Activated CD4-positive, alpha-beta T cell treated with anti-CD3 and anti-CD28 coated beads for 1 hour (primary cell): ENCODE measurements at regions not wholly inside any gene's neighbourhood (a gene's known extent, or its start where the extent isn't known, plus 50 kb on each side); places are given as distances from the start of the nearest gene placed in this dataset.

Source experiments
- DNase-seq: peaks from one replicate; pipeline ENCODE4 v3.0.0-alpha.2; 2020

DNA sequence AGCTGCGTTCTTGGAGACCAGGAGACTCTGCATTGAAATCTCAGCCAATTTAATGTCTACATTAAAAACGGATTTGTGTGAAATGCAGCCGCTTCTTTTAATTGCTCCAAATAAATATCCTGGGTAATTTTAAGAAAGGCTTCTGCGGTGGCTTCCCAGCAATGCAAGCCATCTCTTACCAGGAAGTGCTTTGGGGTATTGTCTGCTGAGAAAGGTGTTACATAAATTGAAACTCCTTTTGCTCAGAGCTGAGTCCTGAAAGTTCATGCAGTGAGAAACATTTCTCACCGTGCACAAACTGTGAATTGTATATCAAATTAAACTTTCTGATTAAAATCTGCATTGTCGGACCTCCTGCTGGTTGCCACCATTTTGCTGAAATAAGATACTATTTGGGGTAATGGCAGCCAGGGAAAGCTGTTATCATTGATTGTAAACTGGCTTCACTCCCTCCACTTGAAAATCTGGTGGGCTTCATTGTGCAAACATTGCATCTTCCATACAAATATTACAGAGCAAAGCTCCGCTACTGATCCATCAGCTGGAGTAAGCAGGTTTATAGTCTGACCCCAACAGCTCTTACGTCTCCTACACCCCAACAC, 59.5 kb downstream of the ZIC5 start:
- no peak for DNase-seq

DNA sequence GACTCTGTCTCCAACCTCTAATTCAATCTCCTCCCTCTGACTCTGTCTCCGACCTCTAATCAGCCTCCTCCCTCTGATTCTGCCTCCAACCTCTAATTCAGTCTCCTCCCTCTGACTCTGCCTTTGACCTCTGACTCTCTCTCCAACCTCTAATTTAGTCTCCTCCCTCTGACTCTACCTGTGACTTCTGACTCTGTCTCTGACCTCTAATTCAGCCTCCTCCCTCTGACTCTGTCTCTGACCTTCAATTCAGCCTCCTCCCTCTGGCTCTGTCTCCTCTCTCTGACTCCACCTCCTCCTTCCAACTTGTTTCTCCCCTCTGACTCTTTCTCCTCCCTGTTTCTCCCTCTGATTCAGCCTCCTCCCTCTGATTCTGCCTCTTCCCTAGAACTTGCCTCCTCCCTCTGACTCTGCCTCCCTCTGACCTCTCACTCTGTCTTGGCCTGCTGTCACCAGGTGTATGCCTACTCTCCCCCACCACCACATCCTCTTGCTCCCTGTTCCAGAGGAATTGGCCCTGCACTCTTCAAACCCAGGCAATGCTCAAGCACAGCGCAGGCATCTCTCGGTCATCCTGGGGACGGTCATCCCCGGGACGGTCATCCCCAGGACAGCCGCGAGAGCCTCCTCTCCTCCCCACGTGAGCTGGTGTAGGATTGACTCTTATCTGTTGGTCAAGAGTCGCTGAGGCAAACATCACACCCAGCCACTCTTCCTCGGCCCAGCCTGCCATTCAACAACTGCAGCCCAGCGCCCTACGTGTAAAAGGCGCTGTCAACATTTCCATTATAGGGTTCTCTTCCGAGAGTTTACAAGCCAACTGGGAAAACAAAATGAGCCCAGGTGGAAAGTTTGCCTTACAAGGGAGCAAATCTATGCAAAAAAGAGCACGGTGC, 60.2 kb downstream of the ZIC5 start:
- no peak for DNase-seq

DNA sequence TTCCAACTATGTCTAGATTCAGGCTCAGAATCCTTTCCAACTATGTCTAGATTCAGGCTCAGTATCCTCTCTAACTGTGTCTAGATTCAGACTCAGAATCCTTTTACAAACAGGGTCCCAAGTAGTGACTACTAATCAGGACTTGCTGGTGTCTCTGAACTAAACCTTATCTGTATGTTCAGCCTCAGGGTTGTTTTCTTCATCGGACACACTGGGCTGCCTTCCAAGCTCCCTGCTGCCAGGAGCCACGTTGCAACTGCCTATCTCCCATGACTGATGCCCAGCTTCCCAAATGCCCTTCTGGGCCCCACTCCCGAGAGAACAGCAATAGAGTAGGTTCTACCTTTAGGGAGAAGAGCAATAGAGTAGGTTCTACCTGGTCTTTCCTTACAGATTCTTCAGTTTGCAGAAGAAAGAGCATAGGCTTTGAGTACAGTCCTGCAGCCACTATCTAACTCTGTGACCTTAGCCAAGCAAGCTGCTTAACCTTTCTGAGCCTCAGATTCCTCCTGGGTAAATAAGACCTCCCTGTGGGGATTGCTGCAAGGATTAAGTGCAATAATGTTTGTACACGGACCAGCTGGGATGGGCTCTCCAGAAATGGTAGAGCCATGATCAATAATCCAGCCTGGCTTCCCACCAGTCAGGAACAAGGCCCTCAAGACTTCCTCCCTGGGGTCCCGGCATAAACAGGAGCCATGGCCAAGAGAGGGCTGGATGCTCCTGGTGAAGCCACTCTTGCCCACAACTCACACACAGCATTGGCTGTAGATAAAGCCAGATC, 61.5 kb downstream of the ZIC5 start:
- DNase-seq = no peak

DNA sequence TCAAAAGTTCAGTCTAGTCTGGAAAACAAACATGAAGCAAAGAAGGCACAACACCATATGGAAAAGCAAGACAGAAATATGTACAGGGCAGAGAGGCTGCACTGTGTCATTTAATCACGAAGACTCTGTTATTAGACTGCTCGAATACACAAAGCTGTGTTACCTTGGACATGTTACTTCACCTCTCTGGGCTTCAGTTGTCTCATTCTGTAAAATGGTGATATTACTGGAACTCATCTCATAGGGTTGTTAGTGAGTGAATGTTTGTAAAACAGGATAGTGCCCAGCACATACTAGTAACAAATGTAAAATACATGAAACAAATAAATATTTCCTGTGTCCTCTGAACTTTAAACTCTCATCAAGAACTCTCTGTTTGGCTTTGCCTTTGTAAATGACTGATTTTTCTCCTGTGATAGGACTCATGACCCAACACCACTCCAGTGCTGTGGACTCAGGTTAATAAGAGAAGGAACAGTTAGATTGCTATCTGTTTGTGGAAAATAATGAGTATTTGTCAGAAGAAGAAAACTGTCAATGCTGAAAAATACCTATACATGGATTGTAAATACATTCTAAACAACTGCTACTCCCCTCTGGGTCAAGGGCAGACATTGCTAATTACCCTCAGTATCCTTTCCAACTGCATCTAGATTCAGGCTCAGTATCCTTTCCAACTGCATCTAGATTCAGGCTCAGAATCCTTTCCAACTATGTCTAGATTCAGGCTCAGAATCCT, 62.3 kb downstream of the ZIC5 start:
- no peak for DNase-seq

DNA sequence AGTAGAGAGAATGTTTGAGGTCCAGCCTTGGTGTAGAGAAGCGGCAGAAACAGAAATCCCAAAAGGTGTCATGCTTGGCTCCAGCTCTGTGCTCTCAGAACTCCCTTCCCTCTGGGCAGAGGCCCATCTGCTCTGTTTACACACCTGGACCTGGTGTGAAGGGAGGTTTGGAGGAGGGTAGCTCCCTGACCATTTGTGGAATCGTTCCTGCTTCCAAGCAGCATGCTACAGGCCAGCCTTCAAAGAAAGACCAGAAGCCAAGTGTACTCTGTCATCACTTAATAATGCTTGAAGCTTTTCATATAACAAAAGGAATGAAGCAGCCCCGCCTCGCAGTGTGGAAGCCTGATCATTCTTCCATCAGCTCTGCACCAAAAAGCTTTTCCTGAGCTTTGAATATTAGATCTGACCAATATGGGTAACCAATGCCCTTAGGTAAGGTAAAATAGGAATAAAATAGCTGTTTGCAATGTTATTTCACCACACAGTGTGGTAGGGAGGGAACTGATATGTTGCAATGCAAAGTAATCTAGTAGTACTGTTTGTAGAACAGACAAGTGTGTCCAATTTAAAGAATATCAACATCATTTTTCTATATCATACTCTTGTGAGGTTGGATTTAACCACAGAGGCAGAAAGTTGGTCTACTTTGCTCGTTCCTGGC, 63.3 kb downstream of the ZIC5 start:
- no peak for DNase-seq

DNA sequence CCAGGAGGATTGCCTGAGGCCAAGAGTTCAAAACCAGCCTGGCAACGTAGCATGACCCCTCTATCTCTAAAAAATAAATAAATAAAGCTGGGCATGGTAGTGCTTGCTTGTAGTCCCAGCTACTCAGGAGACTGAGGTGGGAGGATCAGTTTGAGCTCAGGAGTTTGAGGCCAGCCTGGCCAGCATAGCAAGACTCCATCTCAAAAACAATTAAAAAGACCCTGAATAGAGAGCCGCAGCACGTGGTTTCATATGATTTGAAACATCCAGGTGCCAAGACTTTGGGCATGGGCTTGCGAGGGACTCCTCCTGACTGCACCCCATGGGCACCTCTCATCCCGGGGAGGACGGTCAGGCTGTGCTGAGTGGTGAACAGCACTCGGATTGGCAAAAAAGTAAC, 63.9 kb downstream of the ZIC5 start:
- no peak for DNase-seq

DNA sequence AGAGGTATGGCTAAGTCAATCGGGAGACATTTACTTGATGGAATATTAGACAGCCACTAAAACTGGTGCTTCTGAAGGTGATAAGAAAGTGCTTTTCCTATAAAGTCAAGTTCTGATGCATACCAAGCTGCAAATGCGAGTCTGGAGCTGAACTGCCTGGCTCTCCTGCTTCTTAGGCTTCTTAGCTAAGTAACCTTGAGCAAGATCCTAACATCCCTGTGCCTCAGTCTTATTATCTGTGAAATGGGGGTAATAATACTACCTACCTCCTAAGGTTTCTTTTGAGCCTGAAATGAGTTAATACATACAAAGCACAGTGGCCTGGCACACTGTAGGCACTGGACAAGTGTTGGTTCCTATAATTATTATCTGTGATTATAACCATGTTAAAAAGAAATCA, 64.5 kb downstream of the ZIC5 start:
- DNase-seq = no peak

DNA sequence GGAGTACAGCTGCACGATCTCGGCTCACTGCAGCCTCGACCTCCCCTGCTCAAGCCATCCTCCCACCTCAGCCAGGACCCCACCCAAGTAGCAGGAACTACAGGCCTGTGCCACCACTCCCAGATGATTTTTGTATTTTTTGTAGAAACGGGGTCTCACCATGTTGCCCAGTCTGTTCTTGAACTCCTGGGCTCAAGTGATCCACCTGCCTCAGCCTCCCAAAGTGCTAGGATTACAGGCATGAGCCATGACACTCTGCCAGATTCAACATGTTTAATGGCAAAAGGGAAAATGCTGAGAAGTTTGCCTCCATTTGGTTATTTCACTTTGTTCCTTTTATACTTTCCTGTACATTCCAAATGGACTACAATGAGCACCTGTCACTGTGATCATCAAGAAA, 65.8 kb downstream of the ZIC5 start:
- DNase-seq = no peak

DNA sequence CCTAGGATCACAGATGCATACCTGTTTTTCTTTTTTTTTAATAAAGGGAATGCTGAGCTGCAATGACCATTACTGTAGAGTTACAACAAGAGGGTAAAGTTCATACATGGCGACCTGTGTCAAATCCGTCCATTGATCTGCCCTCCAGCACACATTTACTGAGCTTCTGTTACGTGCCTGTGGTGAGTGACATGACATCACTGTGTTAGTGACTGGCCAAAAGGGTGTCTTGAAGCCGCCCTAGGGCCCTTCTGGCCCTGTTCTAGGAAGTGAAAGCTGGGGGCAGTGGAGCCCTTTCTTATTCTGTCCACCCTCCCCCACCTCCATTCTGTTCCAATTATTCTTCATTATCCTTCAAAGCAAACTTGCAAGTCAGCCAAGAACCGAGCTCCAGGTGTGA, 66.3 kb downstream of the ZIC5 start:
- DNase-seq = no peak

DNA sequence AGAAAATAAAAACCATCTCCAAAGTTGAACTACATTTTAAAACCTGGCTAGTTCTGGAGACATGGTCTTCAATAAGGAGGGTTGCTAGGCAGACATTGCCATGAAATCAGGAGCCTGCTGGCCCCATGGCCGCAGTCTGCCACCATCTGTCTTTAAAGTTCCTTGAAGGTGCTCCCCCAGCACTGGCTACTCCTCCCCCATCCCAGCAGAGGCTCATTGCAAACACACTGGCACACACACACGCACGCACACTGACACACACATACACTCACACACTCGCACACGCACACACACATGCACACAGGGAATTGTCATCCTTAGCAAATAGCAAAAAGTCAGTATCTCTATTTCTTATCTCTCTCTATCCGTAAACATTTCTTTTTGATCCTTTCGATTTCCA, 68.4 kb downstream of the ZIC5 start:
- DNase-seq = no peak

DNA sequence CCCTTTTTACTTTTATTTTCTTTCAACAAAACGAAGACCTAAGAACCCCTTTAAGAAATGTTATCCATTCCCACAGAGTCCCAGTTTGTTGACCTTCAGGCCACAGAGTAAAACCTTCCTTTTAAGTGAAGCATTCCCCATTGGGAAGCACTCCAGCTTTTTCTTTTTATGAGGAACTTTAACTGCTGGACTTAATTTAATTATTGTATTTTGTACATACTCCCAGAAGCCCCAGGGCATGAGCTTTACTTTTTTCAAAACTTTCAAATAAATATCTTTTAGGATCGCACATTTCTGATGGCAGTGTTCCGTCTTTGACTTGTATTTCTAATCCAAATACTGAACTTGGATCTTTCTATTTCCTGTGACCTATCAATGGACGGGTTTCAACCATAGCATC, 68.9 kb downstream of the ZIC5 start:
- DNase-seq = no peak

DNA sequence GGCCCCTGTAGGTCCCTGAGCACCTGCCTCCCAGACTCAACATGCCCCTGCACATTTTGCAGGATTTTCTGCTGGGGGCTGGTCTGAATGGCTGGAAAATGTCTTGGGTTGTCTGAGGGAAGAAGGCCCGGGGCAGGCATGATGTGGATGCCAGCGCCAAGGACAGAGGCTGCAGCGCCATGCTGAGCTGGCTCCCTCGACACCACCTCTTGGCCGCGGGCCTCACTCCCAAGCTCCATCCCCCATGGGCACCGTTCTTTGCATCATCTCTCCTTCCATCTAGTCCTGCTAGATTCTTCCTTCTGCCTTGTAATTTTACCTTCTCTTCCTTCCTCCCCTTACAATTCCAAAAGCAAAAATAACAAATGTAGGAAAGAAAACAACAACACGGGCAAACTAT, 70.6 kb downstream of the ZIC5 start:
- DNase-seq = no peak

DNA sequence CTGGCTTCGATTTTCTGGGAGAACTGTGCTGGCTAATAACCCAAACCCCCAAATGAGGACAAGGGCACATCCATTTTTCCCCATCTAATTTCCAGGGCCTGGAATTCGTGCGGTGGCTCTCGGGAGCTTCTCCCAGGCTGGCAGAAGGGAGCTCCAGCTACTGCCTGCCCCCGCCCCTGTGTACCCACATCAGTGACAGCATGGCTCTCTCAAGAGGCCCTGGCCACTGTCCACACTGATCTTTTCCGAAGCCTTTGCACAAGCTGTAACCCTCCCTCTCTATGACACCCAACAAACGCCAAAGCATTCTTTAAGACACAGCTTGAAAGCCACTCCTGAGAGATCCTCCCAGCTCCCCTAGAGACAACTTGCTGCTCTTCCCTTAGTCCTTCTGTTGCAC, 73.1 kb downstream of the ZIC5 start:
- DNase-seq = no peak

DNA sequence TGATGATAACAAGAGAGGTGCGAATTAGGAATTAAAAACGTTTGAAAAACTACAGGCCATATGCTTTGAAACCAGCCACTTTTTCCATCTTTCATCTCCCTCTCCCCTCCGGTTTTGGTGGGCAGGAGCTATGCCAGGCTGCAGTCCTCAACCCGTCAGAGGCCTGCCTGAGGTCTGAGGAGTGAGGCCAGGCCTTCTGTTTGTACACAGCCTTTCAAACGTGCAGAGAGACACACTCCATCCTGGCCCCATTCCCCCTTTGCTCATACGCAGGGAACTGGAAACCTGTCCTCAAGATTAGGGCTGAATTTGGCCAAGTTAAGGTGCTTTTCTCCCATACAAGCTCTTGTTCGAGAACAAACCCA, 74.5 kb downstream of the ZIC5 start:
- no peak for DNase-seq

DNA sequence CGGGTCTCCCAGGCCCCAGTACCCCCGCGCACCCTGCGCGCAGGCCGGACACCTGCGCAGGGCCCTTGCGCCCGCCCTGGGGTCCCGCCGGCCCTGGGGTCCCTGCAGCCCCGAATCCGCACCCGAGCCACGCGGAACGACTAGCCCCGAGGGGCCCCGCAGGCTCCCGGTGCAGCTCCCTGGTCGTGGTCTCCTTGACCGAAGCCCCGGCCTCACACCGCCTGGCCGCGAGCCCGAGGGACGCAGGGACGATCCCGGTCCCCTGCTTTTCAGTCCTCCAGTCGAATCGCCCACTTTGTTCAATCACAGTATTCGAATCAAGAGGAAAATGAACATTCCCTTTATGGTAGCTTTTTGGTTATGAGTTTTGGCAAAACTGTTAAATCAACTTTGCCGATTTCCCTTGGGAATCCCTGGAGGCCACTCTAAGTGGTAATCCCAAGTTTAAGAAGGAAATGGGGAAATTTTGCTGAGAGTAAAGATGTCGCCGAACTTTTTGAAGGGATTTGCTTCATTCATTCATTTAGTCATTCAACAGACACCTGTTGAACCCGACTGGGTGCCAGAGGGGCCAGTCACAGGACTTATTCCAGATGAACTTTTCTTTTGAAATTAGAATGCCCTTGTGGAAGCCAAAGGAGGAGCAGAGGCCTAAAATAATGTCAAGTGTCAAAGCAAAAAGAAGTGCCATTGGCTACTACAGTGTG, 75.0 kb downstream of the ZIC5 start:
- DNase-seq = no peak

DNA sequence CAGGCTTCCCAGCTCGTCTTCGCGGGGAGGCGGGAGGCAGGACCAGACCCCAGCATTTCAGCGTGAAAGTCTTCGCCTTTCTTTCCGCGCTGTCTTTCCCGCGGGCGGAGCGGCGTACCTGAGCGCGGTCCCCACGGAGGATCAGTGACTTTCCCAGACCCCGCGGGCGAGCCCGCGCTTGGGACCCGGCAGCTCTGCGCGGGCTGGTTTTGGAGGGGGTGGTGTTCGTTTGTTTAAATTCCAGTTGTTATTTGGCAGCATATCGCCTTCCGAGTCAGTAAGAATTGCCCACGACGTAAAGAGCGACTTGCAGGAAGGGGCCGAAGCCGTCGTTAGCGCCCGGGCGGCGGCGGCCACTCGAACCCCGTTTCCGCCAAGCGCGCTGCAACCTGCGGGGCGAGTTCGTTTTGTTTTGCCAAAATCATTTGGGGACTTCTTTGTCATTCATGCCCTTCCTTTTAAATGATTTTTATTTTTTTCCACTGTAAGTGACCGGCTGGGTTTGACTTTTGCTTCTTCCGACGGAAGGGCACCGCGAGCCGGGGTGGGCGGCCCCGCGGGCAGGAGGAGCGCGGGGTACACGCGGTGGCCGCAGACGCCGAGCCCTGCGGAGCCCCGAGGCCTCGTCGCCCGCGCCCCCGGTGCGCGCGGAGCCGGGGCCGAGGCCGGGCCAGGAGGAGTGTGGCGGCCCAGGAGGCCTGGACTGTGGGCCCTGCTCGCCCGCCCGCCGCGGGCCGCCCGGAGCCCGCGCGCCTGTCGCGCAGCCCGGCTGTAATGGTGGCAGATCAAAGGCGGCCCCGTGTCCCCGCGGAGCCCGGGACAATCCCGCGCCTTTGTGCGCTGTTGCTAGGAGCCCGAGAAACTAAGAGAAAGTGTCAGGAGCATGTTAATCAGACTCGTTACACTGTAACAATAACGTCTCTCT, 75.9 kb downstream of the ZIC5 start:
- DNase-seq = no peak

DNA sequence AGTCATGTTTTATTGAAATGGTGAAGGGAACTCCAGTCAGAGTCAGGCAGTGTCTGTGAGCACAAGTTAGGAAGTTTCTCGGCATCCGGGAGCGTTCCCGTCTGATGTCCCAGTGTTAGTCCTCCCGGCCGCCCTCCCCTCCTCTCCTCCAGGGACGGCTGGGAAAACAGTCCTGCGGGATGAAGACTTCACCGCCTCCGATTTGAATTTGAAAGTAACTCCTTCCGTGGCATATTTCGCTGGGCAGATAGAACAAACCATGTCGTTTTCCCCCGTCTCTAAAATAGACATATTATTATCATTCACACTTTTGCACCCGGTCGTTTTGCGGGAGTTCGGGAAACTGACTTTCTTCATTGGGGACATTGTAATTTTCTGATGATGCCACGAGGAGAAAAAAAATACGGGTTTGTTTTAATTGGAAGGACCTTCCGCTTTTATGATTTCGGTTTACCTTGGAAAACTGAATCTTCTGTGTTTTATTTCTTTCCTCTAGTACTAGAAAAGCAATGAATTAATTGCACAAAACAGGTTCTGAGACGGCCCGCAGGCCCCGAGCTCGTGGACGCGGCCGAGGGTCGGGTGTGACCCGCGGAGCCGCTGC, 76.6 kb downstream of the ZIC5 start:
- DNase-seq = no peak

DNA sequence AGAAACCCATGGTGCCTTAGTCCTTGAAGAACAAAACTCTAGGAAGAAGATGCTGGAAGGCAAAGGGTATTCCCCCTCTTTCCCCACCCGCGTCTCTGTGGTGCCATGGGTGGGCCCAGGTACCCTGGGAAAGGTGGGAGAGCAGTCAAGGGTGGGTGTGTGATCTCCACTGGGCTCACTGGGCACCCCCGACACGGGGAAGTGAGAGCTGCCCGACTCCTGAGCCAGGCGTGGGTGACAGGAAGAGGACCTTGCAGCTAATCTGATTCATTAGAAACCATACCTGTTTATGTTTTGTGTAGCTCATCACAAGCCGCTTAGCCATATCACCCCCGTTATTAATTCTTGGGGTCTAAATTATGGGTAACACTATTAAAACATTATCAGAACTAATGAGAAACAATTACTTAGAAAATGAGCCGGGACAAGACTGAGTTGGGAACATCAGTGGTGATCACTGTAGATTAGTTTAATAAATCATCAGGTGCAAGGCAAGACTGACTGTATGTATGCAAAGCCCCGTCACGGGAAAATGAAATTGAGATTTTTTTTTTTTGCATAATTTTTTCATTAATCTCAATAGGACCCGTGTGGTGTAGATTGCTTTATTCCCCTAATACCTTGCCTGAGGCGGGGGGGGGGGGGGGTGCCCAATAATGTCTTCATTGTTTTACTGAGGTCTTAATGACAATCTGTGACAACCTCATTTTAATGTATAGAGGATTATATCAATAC, 77.3 kb downstream of the ZIC5 start:
- no peak for DNase-seq

DNA sequence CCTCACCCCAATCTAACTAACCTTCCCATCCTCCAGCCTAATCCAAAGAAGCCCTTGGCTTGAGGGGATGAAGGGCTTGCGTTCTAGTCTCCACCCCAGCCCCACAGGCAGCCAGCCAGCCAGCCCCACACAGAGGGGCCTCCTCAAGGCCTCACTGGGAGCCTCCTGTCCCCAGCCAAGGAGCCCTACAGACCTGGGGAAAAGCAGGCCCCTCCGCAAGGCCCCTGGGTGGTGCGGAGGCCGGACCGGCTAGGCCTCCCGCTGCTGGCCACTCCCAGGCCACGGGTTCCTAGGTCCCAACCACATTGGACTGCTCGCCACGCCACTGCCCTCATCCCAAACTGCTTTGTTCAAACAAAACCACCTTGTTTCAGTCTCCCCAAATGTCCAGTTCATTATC, 78.0 kb downstream of the ZIC5 start:
- DNase-seq = no peak
